ENCODE measurements at regions not wholly inside any gene's neighbourhood (a gene's known extent, or its start where the extent isn't known, plus 50 kb on each side); places are given as distances from the start of the nearest gene placed in this dataset.
A peak's percentile ranks its signal among the peaks of the same experiment; 100 is the strongest.
"Not testable (repeated sequence)": the region's sequence is repeated elsewhere in the genome, so short reads cannot be mapped to it uniquely, and the experiment has no call there.

DNA sequence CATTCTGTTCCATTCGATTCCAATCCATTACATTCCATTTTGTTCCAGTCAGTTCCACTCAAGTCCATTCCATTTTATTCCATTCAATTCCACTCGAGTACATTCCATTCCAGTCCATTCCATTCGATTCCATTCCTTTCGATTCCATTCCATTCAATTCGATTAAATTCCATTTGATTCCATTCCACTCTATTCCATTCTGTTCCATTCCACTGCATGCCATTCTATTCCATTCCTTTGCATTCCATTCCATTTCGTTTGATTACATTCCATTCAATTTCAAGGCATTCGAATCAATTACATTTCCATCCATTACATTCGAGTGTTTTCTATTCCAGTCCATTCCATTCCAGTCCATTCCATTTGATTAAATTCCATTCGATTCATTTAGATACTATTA is 2590.9 kb upstream of the TPTE start:
- H3K27me3 ChIP-seq (ENCODE audit: insufficient read depth, low read length, poor library complexity); H3K4me3 ChIP-seq (ENCODE audit: low read length); H2BK15ac ChIP-seq (replicated peaks; ENCODE audit: low read depth); H3K4me2 ChIP-seq (ENCODE audit: low read length); H3K4me1 ChIP-seq (ENCODE audit: control insufficient read depth, low read depth, low read length); H3K9ac ChIP-seq (ENCODE audit: low read length); H2BK5ac ChIP-seq (ENCODE audit: low read length); H3K18ac ChIP-seq (ENCODE audit: low read length); H2AK5ac ChIP-seq (ENCODE audit: low read length); H4K8ac ChIP-seq (ENCODE audit: low read depth, low read length); H3K56ac ChIP-seq (ENCODE audit: low read length); DNase-seq; H3K4ac ChIP-seq (ENCODE audit: low read depth, low read length); H3K79me1 ChIP-seq (ENCODE audit: low read length); H3K23ac ChIP-seq (ENCODE audit: low read length); H3K36me3 ChIP-seq (ENCODE audit: control insufficient read depth, insufficient read depth, low read length); H3K27ac ChIP-seq (ENCODE audit: low read depth, low read length); H2BK120ac ChIP-seq (ENCODE audit: low read depth, low read length); H3K79me2 ChIP-seq (ENCODE audit: control insufficient read depth, insufficient read depth, low read length); H4K5ac ChIP-seq (ENCODE audit: low read length): not testable (repeated sequence)
- 100% methylated on average over 4 of the region's 9 CpGs for WGBS (ENCODE audit: extremely low coverage, insufficient coverage, low lambda C conversion rate)

- not testable (repeated sequence) for H3K79me1 ChIP-seq (ENCODE audit: low read length); H3K23ac ChIP-seq (ENCODE audit: low read length); H3K9ac ChIP-seq (ENCODE audit: low read length); H3K4me1 ChIP-seq (ENCODE audit: control insufficient read depth, low read depth, low read length); H2AK5ac ChIP-seq (ENCODE audit: low read length); H3K56ac ChIP-seq (ENCODE audit: low read length); DNase-seq; H2BK120ac ChIP-seq (ENCODE audit: low read depth, low read length); H3K4me2 ChIP-seq (ENCODE audit: low read length); H3K79me2 ChIP-seq (ENCODE audit: control insufficient read depth, insufficient read depth, low read length); H3K27ac ChIP-seq (ENCODE audit: low read depth, low read length); H3K18ac ChIP-seq (ENCODE audit: low read length); H3K36me3 ChIP-seq (ENCODE audit: control insufficient read depth, insufficient read depth, low read length); H4K8ac ChIP-seq (ENCODE audit: low read depth, low read length); H3K27me3 ChIP-seq (ENCODE audit: insufficient read depth, low read length, poor library complexity); H3K4me3 ChIP-seq (ENCODE audit: low read length); H4K5ac ChIP-seq (ENCODE audit: low read length); H2BK15ac ChIP-seq (replicated peaks; ENCODE audit: low read depth); H2BK5ac ChIP-seq (ENCODE audit: low read length); H3K4ac ChIP-seq (ENCODE audit: low read depth, low read length)
- 100% methylated on average over 6 of the region's 11 CpGs for WGBS (ENCODE audit: extremely low coverage, insufficient coverage, low lambda C conversion rate)
Observed at GRCh38 chr21:7932113-7932512, 2589.3 kb upstream of the TPTE start.

GRCh38 chr21:7932834-7933233 is 2588.5 kb upstream of the TPTE start:
- H3K79me1 ChIP-seq (ENCODE audit: low read length); H3K56ac ChIP-seq (ENCODE audit: low read length); H3K4me1 ChIP-seq (ENCODE audit: control insufficient read depth, low read depth, low read length); H2BK5ac ChIP-seq (ENCODE audit: low read length); H2BK15ac ChIP-seq (replicated peaks; ENCODE audit: low read depth); H3K4me2 ChIP-seq (ENCODE audit: low read length); H3K27ac ChIP-seq (ENCODE audit: low read depth, low read length); H2BK120ac ChIP-seq (ENCODE audit: low read depth, low read length); H3K79me2 ChIP-seq (ENCODE audit: control insufficient read depth, insufficient read depth, low read length); H3K36me3 ChIP-seq (ENCODE audit: control insufficient read depth, insufficient read depth, low read length); H4K8ac ChIP-seq (ENCODE audit: low read depth, low read length); H3K18ac ChIP-seq (ENCODE audit: low read length); H3K23ac ChIP-seq (ENCODE audit: low read length); H3K9ac ChIP-seq (ENCODE audit: low read length); H3K4ac ChIP-seq (ENCODE audit: low read depth, low read length); H3K4me3 ChIP-seq (ENCODE audit: low read length); H3K27me3 ChIP-seq (ENCODE audit: insufficient read depth, low read length, poor library complexity); DNase-seq; H2AK5ac ChIP-seq (ENCODE audit: low read length); H4K5ac ChIP-seq (ENCODE audit: low read length): not testable (repeated sequence)
- 99% methylated on average over 7 of the region's 14 CpGs for WGBS (ENCODE audit: extremely low coverage, insufficient coverage, low lambda C conversion rate)

DNA sequence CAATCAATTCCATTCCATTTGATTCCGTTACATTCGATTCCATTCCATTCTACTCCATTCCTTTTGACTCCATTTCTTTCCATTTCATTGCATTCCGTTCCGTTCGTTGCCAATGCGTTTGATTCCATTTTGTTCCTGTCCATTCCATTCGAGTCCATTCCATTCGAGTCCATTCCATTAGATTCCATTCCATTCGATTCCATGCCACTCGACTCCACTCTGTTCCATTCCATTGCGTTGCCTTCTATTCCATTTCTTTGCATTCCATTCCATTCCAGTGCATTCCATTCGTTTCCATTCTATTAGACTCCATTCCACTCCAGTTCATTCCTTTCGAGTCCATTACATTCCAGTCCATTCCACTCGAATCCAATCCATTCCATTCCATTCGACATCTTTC is 2587.5 kb upstream of the TPTE start:
- no peak overlapping the region for H3K4ac ChIP-seq (ENCODE audit: low read depth, low read length)
- H3K27ac ChIP-seq (ENCODE audit: low read depth, low read length) = no peak overlapping the region
- H3K79me2 ChIP-seq (ENCODE audit: control insufficient read depth, insufficient read depth, low read length) = no peaks in the 10 kb centered on the region
- no peak overlapping the region for H4K8ac ChIP-seq (ENCODE audit: low read depth, low read length)
- peaks cover 2% of the 10 kb centered on the region for H3K36me3 ChIP-seq (ENCODE audit: control insufficient read depth, insufficient read depth, low read length)
- H3K4me1 ChIP-seq (ENCODE audit: control insufficient read depth, low read depth, low read length) = no peaks in the 10 kb centered on the region
- DNase-seq = no peak
- no peak overlapping the region for H3K4me2 ChIP-seq (ENCODE audit: low read length)
- H3K79me1 ChIP-seq (ENCODE audit: low read length) = no peaks in the 10 kb centered on the region
- H3K23ac ChIP-seq (ENCODE audit: low read length) = no peak overlapping the region
- no peak overlapping the region for H3K9ac ChIP-seq (ENCODE audit: low read length)
- no peaks in the 10 kb centered on the region for H3K27me3 ChIP-seq (ENCODE audit: insufficient read depth, low read length, poor library complexity)
- H4K5ac ChIP-seq (ENCODE audit: low read length) = no peak overlapping the region
- no peak overlapping the region for H3K56ac ChIP-seq (ENCODE audit: low read length)
- no peak overlapping the region for H2BK5ac ChIP-seq (ENCODE audit: low read length)
- peak overlapping the region; percentile 28 for H3K4me3 ChIP-seq (ENCODE audit: low read length)
- H2AK5ac ChIP-seq (ENCODE audit: low read length) = no peak overlapping the region
- H3K18ac ChIP-seq (ENCODE audit: low read length) = no peak overlapping the region
- 100% methylated on average over 4 of the region's 15 CpGs for WGBS (ENCODE audit: extremely low coverage, insufficient coverage, low lambda C conversion rate)
- no peak overlapping the region for H2BK120ac ChIP-seq (ENCODE audit: low read depth, low read length)
- no peak overlapping the region for H2BK15ac ChIP-seq (replicated peaks; ENCODE audit: low read depth)

DNA sequence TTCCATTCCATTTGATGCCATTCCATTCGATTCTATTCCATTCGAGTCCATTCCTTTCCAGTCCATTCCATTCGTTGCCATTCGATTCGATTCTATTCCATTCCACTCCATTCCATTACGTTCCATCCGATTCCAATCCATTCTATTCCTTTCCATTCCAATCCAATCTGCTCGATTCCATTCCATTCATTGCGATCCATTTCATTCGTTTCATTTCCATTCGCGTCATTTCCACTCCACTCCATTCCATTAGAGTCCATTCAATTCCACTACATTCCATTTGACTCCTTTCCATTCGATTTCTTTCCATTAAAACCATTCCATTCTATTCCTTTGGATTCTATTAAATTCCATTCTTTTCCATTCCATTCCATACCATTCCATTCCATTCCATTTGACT is 2584.1 kb upstream of the TPTE start:
- 100% methylated on average over 11 of the region's 13 CpGs for WGBS (ENCODE audit: extremely low coverage, insufficient coverage, low lambda C conversion rate)
- H3K4me3 ChIP-seq (ENCODE audit: low read length) = peak overlapping the region; percentile 23
- not testable (repeated sequence) for H3K18ac ChIP-seq (ENCODE audit: low read length); H3K27me3 ChIP-seq (ENCODE audit: insufficient read depth, low read length, poor library complexity); H2BK15ac ChIP-seq (replicated peaks; ENCODE audit: low read depth); H2AK5ac ChIP-seq (ENCODE audit: low read length); H2BK5ac ChIP-seq (ENCODE audit: low read length); H3K9ac ChIP-seq (ENCODE audit: low read length); H3K56ac ChIP-seq (ENCODE audit: low read length); H3K79me2 ChIP-seq (ENCODE audit: control insufficient read depth, insufficient read depth, low read length); H2BK120ac ChIP-seq (ENCODE audit: low read depth, low read length); H3K4ac ChIP-seq (ENCODE audit: low read depth, low read length); H3K4me1 ChIP-seq (ENCODE audit: control insufficient read depth, low read depth, low read length); H3K23ac ChIP-seq (ENCODE audit: low read length); H3K36me3 ChIP-seq (ENCODE audit: control insufficient read depth, insufficient read depth, low read length); DNase-seq; H3K4me2 ChIP-seq (ENCODE audit: low read length); H3K79me1 ChIP-seq (ENCODE audit: low read length); H4K8ac ChIP-seq (ENCODE audit: low read depth, low read length); H3K27ac ChIP-seq (ENCODE audit: low read depth, low read length); H4K5ac ChIP-seq (ENCODE audit: low read length)

DNA sequence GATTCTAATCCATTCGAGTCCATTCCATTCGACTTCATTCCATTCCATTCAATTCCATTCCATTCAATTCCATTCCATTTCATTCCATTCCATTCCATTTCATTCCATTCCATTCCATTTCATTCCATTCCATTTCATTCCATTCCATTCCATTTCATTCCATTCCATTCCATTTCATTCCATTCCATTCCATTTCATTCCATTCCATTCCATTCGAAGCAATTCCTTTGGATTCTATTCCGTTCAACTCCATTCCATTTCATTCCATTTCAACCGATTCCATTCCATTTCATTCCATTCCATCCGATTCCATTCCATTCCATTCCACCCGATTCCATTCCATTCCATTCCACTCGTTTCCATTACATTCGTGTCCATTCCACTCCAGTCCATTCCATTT is 2583.2 kb upstream of the TPTE start:
- H3K4me2 ChIP-seq (ENCODE audit: low read length); H4K5ac ChIP-seq (ENCODE audit: low read length); H3K36me3 ChIP-seq (ENCODE audit: control insufficient read depth, insufficient read depth, low read length); H3K9ac ChIP-seq (ENCODE audit: low read length); H3K23ac ChIP-seq (ENCODE audit: low read length); H2BK5ac ChIP-seq (ENCODE audit: low read length); H3K18ac ChIP-seq (ENCODE audit: low read length); H4K8ac ChIP-seq (ENCODE audit: low read depth, low read length); H3K56ac ChIP-seq (ENCODE audit: low read length); H3K79me2 ChIP-seq (ENCODE audit: control insufficient read depth, insufficient read depth, low read length); H2BK15ac ChIP-seq (replicated peaks; ENCODE audit: low read depth); H3K4ac ChIP-seq (ENCODE audit: low read depth, low read length); H2AK5ac ChIP-seq (ENCODE audit: low read length); H3K27me3 ChIP-seq (ENCODE audit: insufficient read depth, low read length, poor library complexity); H2BK120ac ChIP-seq (ENCODE audit: low read depth, low read length); H3K79me1 ChIP-seq (ENCODE audit: low read length); H3K27ac ChIP-seq (ENCODE audit: low read depth, low read length); H3K4me1 ChIP-seq (ENCODE audit: control insufficient read depth, low read depth, low read length); DNase-seq: not testable (repeated sequence)
- over 99% methylated on average over 9 of the region's 9 CpGs for WGBS (ENCODE audit: extremely low coverage, insufficient coverage, low lambda C conversion rate)
- H3K4me3 ChIP-seq (ENCODE audit: low read length) = peak overlapping the region; percentile 41

Measured in mesendoderm (in vitro differentiated cells).